ENCODE measurements at regions not wholly inside any gene's neighbourhood (a gene's known extent, or its start where the extent isn't known, plus 50 kb on each side); places are given as distances from the start of the nearest gene placed in this dataset.
"Not testable (repeated sequence)": the region's sequence is repeated elsewhere in the genome, so short reads cannot be mapped to it uniquely, and the experiment has no call there.

DNA sequence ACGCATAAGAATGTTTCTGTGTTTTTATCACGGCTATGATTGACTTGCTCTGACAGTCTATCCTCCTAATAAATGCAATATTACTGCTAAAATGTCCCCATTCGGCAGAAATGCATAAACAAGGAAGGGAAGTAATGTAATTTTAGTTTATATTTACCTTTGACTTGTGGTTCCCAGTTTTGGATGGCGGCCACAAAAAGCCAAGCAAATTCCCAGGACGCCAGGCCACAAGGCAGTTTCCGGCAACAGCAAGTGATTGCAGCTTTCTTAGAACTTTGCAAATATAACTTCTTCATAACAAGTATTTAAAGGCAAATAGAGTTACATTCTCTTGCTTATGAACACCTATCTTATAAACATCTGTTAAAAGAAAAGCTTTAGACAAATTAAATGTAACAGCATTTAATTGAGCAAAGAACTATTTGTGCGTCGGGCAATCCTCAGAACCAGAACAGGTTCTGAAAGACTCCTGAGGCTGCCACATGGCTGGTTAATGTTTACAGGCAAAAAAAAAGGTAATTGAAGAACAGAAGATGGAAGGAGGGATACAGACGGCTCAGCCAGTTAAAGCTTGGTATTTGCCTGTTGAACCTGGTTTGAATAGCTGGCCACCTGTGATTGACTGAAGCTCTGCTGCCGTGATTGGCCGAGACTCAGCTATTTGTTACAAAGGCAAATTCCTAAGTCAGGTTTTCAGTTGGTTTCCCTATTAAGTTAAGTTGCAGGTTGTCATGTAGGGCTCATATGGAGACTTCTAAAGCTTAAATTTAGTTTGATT is 80.8 kb downstream of the C21orf91 start:
- DNase-seq, result no peak

GRCh38 chr21:17736072-17736471 is 83.1 kb downstream of the C21orf91 start:
- no peak for DNase-seq

- DNase-seq, result no peak
Observed at GRCh38 chr21:17733209-17733608, 85.9 kb downstream of the C21orf91 start.

DNA sequence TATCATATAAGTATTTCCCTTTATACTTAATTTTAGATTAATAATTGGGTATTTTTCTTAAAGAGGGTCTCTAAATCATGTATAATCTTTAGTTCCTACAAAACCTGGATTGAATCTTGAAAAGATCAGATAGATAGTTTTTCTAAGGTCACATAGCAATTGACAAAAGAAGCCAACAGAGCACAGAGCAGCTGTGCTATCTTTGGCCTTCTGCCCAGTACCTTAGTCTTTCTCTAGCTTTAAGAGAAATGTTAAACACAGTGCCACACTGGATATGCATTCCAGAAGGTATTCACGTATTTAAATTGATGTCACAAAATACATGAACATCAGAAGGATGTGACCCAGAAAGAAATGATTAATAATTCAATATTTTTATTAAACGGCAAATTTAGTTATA is 86.8 kb downstream of the C21orf91 start:
- DNase-seq, result no peak

- no peak for DNase-seq
Observed at GRCh38 chr21:17731554-17731953, 87.6 kb downstream of the C21orf91 start.

DNA sequence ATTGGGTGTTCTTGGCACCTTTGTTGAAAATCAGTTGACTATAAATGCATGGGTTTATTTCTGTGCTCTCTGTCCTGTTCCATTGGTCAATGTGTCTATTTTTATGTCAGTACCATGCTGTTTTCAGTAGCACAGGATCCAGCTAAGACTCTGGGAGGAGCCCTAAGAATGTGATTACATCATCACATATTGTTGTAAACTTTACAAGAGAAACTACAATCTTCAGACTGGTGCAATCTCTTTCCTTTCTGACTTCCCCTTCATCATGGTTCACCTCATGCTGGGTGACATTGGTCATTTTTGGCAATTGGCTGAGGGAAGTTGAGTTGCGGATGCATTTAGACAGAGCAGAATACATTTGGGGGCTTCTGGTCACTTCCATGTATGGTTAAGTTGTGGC is 88.4 kb downstream of the C21orf91 start:
- peak; percentile 78 for DNase-seq

- DNase-seq, result no peak
Observed at GRCh38 chr21:17729455-17729854, 89.7 kb downstream of the C21orf91 start.

- no peak for DNase-seq
Observed at GRCh38 chr21:17727361-17727760, 91.8 kb downstream of the C21orf91 start.

DNA sequence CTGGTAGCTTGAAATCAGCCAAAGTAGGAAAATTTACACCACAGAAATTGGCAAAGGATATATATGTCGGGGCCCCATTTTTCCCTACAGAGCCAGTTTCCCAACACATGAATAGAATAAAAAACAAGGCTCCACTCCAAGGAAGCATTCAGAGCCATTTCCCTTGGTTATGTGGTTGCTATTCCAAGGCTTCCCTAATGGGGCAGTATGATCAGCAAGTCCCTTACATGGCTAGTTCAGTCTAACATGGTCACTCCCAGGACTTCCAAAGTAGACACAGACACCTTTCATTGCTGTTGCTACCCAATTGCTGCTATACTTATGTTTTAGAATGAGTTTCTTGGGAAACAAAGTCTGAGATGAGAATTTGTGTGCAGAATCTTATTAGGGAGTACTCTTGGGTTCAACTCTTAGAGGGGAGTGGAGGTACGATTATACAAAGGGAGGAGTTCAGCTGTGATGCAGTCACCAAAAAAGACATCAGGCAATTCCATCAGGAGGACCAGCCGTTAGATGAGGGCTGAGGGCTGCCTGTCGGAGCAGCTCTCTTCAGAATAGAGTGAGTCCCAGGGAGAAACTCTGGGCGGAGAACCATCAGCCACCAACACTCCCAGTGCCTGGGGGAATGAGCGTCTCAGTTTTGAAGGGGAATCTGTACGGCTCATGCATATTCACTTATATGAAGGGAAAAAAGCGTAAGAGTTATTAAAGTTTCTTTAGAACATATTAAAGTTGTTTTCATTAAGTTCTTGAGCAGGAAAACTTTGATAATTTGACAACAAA is 92.9 kb downstream of the C21orf91 start:
- DNase-seq, result no peak

DNA sequence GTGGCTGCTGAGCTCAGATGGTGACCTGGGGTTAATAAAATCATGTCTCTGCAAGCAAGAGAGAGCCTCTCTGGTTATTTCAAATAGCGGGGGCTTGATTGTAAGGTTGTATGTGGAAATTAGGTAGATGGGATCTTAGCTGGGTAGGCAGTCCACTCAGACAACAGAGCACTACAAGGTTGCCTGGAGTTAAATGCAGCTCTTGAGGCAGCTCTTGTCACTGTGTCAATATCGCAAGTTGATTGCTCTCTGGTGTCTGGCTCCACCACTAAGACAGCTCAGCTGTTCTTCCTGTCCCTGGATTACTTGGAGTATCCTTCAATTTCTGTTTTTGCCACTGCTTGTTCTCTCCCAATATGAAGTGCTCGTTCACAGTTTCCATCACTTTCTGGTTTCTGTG is 93.8 kb downstream of the C21orf91 start:
- DNase-seq, result no peak

GRCh38 chr21:17712887-17713286 is 100.2 kb upstream of the BTG3 start:
- DNase-seq, result no peak

GRCh38 chr21:17711896-17712295 is 99.2 kb upstream of the BTG3 start:
- peak; percentile 32 for DNase-seq

GRCh38 chr21:17709266-17709611 is 96.5 kb upstream of the BTG3 start:
- DNase-seq, result peak; percentile 60

DNA sequence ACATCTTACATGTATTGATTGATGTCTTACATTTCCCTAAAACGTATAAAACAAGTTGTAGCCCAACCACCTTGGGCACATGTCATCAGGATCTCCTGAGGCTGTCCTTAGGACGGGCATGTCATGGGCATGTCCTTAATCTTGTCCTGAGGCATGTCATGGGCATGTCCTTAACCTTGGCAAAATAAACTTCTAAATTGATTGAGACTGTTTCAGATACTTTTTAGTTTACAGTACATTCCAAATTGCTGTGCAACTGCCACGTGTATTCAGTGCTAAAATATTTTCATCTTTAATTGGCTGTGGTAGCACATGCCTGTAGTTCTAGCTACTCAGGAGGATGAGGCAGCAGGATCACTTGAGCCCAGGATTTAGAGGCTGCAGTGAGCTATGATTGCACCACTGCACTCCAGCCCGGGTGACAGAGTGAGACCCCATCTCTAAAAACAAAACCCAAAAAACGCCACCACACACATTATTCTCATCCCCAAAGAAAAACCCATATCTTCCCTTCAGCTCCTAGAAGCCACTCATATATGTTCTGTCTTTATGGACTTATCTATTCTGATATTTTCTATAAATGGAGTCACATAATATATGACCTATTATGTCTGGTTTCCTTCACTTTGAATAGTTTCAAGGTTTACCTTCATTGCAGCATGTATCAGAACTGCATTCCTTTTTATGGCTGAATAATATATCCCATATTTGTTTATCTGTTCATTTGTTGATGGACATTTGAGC is 96.0 kb upstream of the BTG3 start:
- DNase-seq, result no peak

DNA sequence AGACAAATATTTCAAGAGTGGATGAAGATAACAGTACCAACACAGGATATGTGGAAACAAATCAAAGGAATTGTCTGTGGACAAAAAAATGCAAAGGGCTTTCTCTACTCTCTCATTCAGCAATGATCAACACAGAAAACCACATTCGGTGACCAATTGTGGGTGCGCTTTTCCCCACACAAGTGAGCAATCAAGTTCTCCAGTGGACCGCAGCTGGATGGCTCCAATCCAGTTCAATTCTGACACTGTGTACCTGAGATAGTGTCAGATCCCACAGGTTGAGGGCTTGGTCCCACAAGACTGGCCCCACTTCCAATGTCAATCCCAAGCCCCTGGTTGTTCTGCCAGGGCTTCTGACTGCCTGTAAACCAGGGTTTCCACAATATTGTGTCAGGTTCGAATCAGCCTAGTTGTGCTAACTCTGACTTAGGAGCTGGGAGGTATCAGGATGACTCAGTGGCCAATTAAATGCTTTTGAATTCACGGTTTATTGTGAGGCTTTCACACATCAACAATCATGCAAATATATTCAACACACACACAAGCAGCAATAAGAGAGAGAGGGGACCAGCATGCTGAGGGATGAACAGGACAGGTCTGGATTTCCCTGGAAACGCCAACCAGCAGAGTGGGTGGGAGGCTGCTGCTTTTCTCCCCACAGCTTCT is 87.0 kb upstream of the BTG3 start:
- no peak for DNase-seq

- DNase-seq, result no peak
Observed at GRCh38 chr21:17697473-17697872, 84.8 kb upstream of the BTG3 start.

DNA sequence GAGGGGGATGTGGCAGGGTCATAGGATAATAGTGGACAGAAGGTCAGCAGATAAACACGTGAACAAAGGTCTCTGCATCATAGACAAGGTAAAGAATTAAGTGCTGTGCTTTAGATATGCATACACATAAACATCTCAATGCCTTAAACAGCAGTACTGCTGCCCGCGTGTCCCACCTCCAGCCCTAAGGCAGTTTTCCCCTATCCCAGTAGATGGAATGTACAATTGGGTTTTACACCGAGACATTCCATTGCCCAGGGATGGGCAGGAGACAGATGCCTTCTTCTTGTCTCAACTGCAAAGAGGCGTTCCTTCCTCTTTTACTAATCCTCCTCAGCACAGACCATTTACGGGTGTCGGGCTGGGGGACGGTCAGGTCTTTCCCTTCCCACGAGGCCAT is 81.7 kb upstream of the BTG3 start:
- DNase-seq, result not testable (repeated sequence)

GRCh38 chr21:17693801-17694200 is 81.1 kb upstream of the BTG3 start:
- DNase-seq, result no peak

GRCh38 chr21:17690078-17690494 is 77.4 kb upstream of the BTG3 start:
- no peak for DNase-seq

- no peak for DNase-seq
Observed at GRCh38 chr21:17688912-17689874, 76.5 kb upstream of the BTG3 start.

DNA sequence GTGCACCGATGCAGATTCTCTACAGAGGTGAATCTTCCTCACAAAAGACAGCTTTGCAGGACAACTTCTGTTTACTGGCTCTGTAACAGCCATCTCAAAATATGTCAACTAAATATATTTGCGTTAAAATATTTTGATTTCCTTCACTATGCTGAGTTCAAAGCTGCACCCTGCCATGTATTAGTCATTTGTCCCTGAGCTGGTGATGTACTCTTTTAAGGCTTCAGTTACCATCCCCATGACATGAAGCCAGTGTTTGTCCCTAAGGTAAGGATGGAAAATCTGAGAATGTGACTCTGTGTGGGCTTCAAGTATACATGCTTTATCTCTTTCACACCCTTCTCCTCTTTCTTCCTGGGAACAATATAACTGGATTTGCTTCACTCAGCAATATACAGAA is 70.2 kb upstream of the BTG3 start:
- DNase-seq, result no peak

DNA sequence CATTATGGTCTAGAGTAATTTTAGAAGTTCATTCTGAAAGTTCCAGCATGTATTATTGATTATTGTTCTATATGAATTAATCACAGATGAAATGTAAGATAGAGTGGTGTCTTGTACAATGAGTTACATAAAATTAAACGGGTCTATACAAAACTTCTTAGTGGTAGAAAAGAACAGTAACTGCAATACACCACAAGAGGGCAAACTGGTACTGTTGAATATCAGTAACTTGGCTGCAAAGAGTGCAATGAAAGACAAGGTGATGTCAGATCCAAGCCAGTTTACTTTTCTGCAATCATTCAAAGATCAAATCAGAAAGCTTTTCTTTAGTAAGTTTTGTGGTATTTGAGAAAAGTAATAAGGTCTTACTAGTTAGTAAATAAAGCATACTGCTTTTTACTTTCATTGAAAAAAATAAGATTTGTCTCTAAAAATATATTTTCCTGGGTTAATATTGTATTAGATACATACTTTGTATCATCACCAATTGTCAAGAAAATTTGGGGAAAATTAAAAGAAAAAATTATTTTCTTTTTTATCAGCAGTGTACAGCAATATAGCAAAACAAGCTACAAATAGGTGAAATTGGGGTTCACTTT is 66.4 kb upstream of the BTG3 start:
- DNase-seq, result peak; percentile 73

Measured in suppressor macrophage treated with lipopolysaccharide for 4 hours (primary cell).